Mesothelial cell of epicardium (in vitro differentiated cells): ENCODE measurements at regions not wholly inside any gene's neighbourhood (a gene's known extent, or its start where the extent isn't known, plus 50 kb on each side); places are given as distances from the start of the nearest gene placed in this dataset.

ENCODE experiments used
- DNase-seq, 2 experiments: peaks; one replicate each; pipeline ENCODE4 v3.0.0; 2021; ENCODE audit warnings: low spot score in 2 of 2; ENCODE audit not compliant: unreplicated experiment in 2 of 2
- H3K27ac Mint-ChIP-seq: 2 replicates; pipeline ENCODE4 v1.8.0; 2021; ENCODE audit warnings: mixed read lengths
- H3K27me3 Mint-ChIP-seq: 2 replicates; pipeline ENCODE4 v1.8.0; 2021; ENCODE audit warnings: low read depth, mixed read lengths
- H3K36me3 Mint-ChIP-seq: 2 replicates; pipeline ENCODE4 v1.8.0; 2021; ENCODE audit warnings: mixed read lengths
- H3K4me1 Mint-ChIP-seq: 2 replicates; pipeline ENCODE4 v1.8.0; 2021; ENCODE audit warnings: mixed read lengths
- H3K4me3 Mint-ChIP-seq: 2 replicates; pipeline ENCODE4 v1.8.0; 2021; ENCODE audit warnings: mild to moderate bottlenecking, moderate library complexity, mixed read lengths
- H3K9me3 Mint-ChIP-seq: 2 replicates; pipeline ENCODE4 v1.8.0; 2021; ENCODE audit warnings: mixed read lengths
- CTCF ChIP-seq: fragments of 200-600 bp; sonication (generic); IDR thresholded peaks from one replicate; pipeline ENCODE4 v1.5.0; 2021; ENCODE audit warnings: antibody characterized with exemption; ENCODE audit not compliant: unreplicated experiment

- peaks cover 5% of the 10 kb centered on the region for H3K4me1 Mint-ChIP-seq
- DNase-seq = no peak
- peaks cover 15% of the 10 kb centered on the region for H3K9me3 Mint-ChIP-seq
- no peak overlapping the region for H3K4me3 Mint-ChIP-seq
- no peaks in the 10 kb centered on the region for H3K27me3 Mint-ChIP-seq
- no peak overlapping the region for H3K27ac Mint-ChIP-seq
- TF ChIP-seq CTCF = no peak
- peaks cover 5% of the 10 kb centered on the region for H3K36me3 Mint-ChIP-seq
Observed at GRCh38 chr2:111710085-111710484, 173.9 kb downstream of the ANAPC1 start.

- TF ChIP-seq CTCF = no peak
- H3K4me3 Mint-ChIP-seq = no peak overlapping the region
- no peaks in the 10 kb centered on the region for H3K27me3 Mint-ChIP-seq
- peaks cover 5% of the 10 kb centered on the region for H3K4me1 Mint-ChIP-seq
- H3K9me3 Mint-ChIP-seq = peaks cover 15% of the 10 kb centered on the region
- H3K27ac Mint-ChIP-seq = no peak overlapping the region
- no peak for DNase-seq
- peaks cover 5% of the 10 kb centered on the region for H3K36me3 Mint-ChIP-seq
Observed at GRCh38 chr2:111710613-111711012, 173.4 kb downstream of the ANAPC1 start.

- no peak overlapping the region for H3K4me3 Mint-ChIP-seq
- H3K27ac Mint-ChIP-seq = no peak overlapping the region
Observed at GRCh38 chr2:111711270-111711669, 172.7 kb downstream of the ANAPC1 start.

GRCh38 chr2:111712361-111712760 lies 171.6 kb downstream of the ANAPC1 start:
- Mint-ChIP-seq H3K27me3 (no peaks in the 10 kb centered on the region), H3K4me3 (no peak overlapping the region), H3K36me3 (peaks cover 5% of the 10 kb centered on the region), H3K9me3 (peaks cover 15% of the 10 kb centered on the region), H3K4me1 (no peaks in the 10 kb centered on the region), H3K27ac (no peak overlapping the region)
- no peak for TF ChIP-seq CTCF
- DNase-seq = no peak

More at GRCh38 chr2:111711270-111711669, 172.7 kb downstream of the ANAPC1 start:
- H3K27me3 Mint-ChIP-seq = no peaks in the 10 kb centered on the region
- H3K9me3 Mint-ChIP-seq = peaks cover 15% of the 10 kb centered on the region
- DNase-seq = no peak
- no peaks in the 10 kb centered on the region for H3K4me1 Mint-ChIP-seq
- peaks cover 5% of the 10 kb centered on the region for H3K36me3 Mint-ChIP-seq
- no peak for TF ChIP-seq CTCF

- no peak overlapping the region for H3K27ac Mint-ChIP-seq
- no peak for DNase-seq
- H3K9me3 Mint-ChIP-seq = peaks cover 15% of the 10 kb centered on the region
- no peaks in the 10 kb centered on the region for H3K27me3 Mint-ChIP-seq
- TF ChIP-seq CTCF = no peak
- H3K4me3 Mint-ChIP-seq = no peak overlapping the region
- peaks cover 5% of the 10 kb centered on the region for H3K36me3 Mint-ChIP-seq
- H3K4me1 Mint-ChIP-seq = no peaks in the 10 kb centered on the region
Observed at GRCh38 chr2:111712940-111713515, 171.0 kb downstream of the ANAPC1 start.
